HG03108 (cell line): ENCODE measurements at regions not wholly inside any gene's neighbourhood (a gene's known extent, or its start where the extent isn't known, plus 50 kb on each side); places are given as distances from the start of the nearest gene placed in this dataset.

ENCODE experiments used
- ATAC-seq: cut with Tn5 transposase; IDR thresholded peaks from one replicate; pipeline ENCODE4 v1.9.1; 2021; ENCODE audit warnings: moderate library complexity; ENCODE audit not compliant: unreplicated experiment

DNA sequence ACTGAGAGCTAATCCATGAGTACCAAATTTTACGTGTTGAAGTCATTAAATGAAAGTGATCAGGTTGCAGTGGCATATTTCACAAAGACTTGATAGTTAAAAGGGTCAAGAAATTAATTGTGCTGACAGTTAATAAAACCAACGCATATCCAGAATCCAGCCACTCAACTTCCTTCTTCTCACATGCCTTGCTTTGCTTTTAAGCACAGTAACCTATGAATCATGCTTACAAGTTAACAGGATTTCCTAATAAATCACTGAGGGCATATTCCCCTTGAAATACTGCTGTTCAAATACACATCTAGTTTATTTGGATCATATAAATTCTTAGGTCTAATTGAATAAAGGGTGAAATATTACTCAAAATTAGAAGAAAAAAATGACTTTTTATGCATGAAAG is 801.5 kb upstream of the EPHA6 start:
- ATAC-seq = no peak

GRCh38 chr3:96017556-96017955 is 796.8 kb upstream of the EPHA6 start:
- no peak for ATAC-seq

GRCh38 chr3:96022676-96023075 is 791.7 kb upstream of the EPHA6 start:
- no peak for ATAC-seq

GRCh38 chr3:96027718-96028117 is 786.7 kb upstream of the EPHA6 start:
- no peak for ATAC-seq

GRCh38 chr3:96039632-96040031 is 774.8 kb upstream of the EPHA6 start:
- no peak for ATAC-seq

- no peak for ATAC-seq
Observed at GRCh38 chr3:96059301-96059700, 755.1 kb upstream of the EPHA6 start.

DNA sequence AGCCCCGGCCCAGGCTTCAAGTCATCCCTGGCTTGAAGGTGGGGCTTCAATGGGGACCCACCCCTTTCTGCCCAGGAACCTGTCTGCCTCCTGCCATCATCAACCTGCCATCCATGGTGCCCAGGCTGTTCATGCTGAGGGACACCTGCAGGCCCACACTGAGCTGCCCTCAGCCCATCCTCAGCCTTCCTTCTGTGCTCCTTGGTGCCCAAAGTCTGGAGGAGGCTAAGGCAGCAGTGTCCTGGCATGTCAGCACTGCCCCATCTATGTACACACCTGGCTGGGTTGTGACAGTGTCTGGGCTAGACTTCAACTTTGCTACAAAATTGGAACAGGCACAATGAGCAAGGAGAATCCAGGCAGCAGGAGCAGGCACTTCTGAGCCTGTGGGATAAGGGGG is 745.3 kb upstream of the EPHA6 start:
- ATAC-seq = no peak

GRCh38 chr3:96070678-96071077 is 743.7 kb upstream of the EPHA6 start:
- ATAC-seq = no peak

DNA sequence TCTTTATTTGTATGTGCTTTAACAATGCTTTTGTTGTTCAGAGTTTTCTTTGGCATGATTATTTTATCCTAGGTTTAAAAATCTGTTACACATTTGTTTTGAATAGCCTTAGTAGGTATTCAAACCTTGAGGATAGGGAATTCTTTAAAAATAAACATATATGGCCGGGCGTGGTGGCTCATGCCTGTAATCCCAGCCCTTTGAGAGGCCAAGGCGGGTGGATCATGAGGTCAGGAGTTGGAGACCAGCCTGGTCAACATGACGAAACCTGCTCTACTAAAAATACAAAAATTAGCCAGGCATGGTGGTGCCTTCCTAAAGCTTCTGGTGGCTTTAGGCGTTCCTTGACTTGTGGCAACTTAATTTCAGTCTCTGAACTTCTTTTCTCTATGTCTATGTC is 743.3 kb upstream of the EPHA6 start:
- no peak for ATAC-seq

DNA sequence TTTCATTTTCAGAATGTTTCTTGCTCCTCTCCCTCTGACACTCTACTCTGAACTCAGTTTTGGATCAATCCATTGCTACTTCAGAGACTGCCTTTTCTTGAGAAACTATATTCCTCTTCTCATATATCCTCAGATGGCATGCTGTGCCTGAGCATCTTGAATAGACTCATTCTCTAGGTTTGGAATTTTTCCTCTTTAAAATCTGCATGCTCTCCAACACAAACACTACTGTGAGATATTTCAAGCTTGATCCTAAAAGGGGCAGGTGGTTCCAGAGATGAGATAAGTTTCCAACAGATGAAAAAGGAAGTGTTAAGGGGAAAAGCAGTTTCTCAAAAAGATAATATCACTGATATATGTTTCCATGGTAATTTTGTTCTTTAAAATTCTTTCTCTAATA is 742.2 kb upstream of the EPHA6 start:
- no peak for ATAC-seq

DNA sequence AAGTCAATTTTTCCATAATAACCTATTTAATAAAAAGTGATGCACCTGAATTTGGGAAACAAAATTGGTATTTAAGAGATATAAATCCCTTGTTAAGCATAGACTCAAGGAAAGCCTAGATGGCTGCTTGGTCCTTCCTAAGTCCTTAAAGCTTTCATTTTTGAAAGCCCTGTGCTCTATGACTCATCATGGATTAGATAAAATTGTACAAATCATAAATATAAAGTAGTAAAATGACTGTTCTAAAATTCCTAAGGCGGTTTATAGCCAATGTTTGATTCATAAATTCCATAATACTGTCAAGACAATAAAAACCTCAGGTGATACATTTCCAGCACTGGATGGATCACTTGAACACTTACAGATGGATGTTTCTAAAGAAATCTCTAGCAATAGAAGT is 730.8 kb upstream of the EPHA6 start:
- ATAC-seq = no peak

- ATAC-seq = no peak
Observed at GRCh38 chr3:96086018-96086417, 728.4 kb upstream of the EPHA6 start.

DNA sequence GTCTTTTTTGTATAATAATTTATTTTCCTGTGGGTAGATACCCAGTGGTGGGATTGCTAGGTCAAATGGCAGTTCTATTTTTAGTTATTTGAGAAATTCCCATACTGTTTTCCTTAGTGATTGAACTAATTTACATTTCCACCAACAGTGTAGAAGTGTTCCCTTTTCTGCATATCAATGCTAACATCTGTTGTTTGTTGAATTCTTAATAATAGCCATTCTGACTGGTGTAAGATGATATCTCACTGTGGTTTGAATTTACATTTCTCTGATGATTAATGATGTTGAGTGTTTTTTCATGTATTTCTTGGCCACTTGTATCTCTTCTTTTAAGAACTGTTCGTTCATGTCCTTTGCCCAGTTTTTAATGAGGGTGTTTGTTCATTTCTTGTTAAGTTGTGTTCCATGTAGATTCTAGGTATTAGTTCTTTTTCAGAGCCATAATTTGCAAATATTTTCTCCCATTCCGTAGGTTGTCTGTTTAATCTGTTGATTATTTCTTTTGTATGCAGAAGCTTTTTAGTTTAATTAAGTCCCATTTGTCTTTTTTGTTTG is 713.3 kb upstream of the EPHA6 start:
- ATAC-seq = no peak

DNA sequence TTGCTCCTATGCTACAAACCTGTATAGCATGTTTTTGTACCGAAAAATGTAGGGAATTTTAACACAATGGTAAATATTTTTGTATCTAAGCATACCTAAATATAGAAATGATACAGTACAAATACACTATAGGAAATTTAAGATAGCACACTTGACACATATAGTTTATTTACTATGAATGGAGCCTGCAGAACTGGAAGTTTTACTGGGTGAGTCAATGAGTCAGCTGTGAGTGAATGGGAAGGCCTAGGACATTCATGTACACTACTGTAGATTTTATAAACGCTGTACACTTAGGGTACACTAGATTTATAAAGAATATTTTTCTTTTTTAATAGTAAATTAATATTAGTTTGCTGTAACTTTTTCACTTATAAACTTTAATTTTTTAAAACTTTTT is 707.7 kb upstream of the EPHA6 start:
- no peak for ATAC-seq
